GM19455 (cell line): ENCODE measurements at regions not wholly inside any gene's neighbourhood (a gene's known extent, or its start where the extent isn't known, plus 50 kb on each side); places are given as distances from the start of the nearest gene placed in this dataset.

Source experiments
- ATAC-seq: cut with Tn5 transposase; IDR thresholded peaks from one replicate; pipeline ENCODE4 v1.9.1; 2021; ENCODE audit not compliant: unreplicated experiment

DNA sequence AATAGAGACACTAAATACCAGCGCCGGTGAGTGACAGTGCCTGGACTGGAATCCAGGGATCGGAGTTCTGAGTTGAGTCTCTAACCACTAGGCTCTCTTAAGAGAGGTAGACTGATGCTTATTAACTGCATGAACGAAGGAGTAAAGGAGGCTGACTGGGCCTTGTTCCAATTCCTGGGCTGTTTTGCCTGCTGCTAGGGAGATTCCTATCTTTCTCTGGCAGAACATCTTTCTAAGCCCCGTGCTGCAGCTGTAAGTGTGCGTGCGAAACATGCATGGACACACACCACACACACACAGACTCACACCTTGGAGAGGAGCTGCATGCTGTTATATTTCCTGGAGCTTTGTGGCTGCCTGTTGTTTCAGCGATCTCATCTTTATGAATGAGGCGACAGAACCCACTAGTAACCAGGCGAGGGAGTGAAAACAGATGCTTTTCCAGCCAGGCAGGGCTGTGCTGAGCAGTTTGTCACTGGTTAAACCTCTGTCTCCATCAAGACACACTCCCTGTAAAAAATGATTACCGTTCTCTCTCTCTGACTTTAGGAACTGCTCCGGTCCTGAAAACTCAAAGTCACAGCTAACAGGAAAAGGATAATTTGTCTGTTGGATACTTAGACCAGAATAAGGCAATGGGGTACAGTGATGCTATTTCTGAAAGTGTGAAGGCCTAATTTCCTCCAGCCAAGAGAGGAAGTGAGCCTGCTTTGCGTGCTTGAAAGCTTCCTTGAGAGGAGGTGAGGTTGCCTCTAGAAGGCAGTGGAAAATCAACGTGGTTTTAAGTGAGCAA lies 157.4 kb upstream of the ZNF217 start:
- ATAC-seq, result peak; percentile 70

DNA sequence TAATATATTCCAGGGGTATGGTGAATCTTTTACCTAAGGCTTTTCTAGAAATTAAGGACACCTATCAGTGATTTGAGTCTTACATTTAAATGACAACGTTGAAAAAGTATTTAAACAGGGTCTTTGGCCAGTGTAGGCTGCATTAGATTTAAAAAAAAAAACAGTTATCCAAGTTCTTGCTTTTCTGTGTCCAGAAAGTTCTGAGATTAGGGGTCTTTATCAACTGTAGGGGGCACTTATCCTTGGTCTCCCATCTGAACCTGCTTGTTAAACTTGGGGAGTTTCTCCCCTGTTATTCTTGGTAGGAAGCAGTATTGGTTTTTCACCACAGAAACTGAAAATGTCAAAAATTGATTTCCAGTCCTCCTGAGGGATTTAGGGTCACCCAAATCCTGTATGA lies 155.9 kb upstream of the ZNF217 start:
- no peak for ATAC-seq

DNA sequence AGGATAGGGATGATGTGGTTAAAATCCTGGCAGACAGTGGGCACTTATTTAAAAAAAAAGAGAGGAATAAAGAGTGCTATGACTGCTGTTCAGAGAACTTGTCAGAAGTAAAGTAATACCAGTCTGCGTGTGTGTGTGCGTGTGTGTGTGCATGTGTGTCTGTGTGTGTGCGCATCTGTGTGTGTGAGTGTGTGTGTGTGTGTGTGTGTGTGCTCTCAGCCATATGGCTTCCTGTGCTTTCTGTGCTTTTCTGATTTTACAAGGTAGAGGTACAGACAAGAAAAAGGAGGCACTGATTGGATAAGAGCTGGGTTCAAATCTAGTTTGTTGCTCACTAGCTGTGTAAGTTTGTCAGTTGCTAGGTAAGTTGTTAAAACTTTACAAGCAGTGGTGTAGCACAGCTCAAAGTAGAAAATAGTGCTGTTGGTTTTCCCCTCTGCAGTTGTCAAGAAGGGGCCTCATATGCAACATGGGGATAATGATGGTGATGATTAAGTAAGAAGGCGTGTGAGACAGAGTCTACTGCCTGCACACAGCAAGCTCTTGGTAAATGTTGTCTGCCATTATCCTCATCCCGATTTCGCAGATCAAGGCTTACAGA lies 155.3 kb upstream of the ZNF217 start:
- ATAC-seq, result no peak

DNA sequence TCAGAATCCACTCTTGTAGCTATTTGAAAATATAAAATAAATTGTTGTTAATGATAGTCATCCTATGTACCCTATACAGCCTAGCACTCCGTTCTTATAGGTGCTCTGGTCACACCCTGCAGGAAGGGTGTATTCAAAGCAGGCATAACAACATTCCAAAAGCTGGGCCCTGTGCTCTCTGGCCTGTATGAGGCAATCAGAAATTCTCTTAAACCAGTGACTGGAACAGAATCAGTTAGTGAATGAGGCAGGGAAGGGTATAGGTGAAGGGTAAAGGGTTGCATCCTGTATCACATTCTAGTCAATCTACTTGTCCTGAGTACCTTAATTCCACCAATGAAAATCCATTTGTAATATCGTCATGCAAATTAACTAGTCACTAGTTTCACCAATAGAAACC lies 154.5 kb upstream of the ZNF217 start:
- ATAC-seq, result no peak

DNA sequence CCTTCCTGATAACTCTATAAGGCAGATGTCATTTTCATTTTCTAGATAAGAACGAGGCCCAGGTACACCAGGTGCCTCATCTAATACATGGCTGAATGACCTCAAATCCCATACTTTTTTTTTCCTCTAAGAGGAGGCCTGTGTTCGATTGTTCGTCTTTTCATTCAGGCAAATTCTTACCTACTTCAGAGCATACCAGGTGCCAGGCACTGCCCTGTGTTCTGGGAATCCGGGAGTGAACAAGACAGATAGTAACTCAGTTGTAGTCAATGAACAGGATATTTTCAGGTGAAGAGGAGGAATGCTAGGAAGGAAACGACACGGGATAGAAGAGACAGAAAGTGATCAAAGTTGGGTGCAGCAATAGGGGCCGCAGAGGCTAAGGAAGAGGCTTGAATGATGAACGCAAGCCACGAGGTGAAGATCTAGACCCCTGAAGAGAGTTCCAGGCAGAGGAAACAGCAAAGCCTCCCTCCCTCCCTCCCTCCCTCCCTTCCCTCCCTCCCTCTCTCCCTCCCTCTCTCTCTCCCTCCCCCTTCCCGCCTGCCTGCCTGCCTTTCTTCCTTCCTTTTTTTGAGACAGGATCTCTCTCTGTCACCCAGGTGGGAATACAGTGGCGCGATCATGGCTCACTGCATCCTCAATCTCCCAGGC lies 150.1 kb upstream of the ZNF217 start:
- no peak for ATAC-seq

DNA sequence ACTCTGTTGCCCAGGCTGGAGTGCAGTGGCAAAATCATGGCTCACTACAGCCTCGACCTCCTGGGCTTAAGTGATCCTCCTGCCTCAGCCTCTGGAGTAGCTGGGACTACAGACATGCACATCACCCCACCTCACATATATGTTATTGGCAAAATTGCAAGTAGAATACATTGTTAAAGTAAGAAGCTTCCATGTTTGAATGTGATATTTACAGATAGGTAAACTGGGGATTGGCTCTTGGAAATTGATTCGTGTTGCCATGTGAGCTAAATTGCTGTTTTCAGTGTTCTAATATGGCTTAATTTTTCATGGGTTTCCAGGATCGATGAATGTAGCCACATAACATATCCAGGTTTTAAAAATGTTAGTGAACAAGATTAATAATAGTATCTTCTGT lies 149.0 kb upstream of the ZNF217 start:
- ATAC-seq, result no peak

DNA sequence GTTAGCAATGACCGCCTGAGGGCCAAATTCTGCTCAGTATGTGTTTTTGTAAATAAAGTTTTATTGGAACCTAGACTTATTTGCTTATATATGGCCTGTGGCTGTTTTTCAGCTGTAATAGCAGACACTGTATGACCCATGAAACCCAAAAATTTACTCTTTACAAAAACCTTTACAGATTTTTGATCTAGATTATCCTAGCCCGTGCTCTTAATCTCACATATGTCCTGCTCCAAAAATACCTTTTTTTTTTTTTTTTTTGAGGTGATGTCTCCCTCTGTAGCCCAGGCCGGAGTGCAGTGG lies 148.0 kb upstream of the ZNF217 start:
- no peak for ATAC-seq

DNA sequence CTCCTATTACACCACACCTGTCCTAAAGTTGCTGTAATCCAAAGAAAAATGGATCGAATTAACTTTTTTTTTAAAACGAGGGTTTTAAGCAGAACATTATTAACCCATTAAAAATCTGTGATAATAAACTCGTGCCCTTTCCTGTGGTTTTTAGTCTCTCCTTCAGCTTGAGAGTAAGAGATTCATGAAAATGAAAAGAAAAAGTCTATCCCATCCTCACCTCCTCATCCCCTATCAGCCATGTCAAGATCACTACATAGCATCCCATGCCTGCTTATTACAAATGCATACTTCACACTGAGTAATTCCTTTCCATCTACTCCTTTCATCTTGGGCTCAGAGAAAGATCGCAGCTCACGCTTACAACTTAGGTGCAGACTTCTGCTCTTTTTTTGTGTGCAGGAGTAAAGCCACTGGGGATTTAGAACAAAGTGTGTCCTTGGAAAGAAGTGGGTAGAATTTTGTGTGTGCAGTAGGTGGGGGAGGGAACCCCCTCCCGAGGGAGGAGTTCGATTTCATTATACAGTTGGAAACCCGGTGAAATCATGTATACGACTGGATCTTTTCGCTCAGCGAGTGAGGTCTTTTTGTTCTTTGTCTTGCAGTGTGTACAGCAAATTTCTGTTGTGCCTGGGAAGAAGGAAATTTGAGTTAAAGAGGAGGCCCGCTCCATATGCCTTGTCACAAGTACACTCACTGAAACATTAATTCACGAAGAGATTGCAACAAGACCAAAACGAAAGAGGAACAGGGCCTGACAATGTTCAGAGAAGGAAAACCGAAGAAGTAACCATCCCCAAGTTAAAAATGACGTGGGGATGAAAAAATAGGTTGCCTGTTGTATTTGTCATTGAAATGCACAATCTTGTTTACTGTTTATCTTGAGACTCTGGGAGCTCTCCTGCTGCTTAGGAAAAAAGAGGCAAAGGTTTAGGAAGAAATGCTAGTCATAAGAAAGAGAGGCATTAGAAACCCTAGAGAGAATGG lies 146.5 kb upstream of the ZNF217 start:
- no peak for ATAC-seq

DNA sequence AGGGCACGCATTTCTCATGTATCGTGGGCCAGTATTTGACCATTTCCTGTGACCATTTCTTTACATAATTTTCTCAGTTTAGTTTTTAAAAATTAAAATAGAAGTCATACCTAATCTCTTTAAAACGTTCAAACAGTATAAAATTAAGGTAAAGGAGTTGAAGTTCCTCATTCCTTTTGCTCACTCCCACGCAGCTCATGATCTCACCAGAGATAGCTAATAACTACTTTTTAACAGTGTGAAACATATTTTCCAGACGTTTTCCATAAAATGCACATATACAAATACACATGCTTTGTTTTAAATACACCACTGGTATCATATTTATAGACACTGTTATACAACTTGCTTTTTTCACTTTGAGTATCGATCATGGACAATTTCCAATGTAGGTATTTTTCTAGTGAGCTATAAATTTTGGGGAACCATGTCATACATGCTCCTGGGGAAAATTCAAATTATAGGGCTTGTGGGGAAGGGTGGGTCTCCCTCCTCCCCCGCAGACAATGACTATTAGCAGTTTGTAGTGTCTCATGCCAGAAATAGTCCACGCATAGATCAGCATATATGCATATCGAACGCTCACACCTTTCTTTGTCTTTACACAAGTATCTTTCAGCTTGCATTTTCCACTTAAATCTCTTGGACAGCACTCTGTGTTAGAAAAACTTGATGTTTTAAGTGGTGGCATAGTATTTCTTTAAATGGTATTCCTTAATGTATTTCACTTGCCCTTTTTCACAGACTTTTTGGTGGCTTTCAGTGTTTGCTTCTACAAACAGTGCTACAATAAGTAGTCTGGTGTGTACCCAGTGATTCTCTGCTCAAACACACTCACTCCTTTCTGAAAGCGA lies 145.5 kb upstream of the ZNF217 start:
- no peak for ATAC-seq

DNA sequence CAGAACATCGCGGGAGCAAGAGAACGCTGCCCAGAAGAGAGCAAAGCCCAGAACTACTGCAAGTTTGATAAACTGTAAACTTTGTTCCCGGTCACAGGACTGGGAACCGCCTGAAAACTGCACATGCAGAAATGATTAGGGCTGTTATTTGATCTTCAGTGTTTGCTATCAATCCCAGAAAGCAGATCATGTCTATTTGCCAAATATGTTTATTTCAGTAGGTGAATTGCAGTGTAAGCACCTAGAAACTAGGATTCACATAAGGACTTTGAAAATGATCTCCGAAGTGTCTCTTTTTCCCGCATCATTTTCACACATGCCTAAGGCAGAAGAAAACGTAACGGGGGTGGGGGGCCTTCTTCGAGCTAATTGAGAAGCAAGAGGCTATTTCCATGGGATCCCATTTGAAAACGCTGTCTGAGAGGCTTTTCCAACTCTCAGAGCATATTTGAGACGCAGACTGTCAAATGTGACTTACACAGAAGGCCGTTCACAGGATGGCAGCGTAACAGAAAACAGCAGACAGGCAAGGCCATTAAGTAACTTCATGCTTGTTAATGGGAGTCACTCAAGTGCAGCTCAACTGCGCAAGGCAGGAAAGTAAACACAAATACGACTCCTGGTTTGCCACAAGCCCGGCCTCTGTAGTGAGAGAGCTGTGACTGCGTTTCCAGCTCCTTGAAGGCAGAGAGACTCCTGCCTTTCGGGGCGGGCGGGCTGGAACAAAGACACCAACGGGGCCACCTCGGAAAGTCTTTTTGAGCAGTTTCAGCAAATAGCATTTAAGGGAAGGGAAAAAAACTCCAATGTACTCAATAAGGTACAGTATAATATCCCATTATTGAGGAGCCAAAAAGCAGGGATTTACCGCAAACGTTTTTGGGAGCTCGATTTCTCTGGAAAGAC lies 144.7 kb upstream of the ZNF217 start:
- ATAC-seq, result no peak

DNA sequence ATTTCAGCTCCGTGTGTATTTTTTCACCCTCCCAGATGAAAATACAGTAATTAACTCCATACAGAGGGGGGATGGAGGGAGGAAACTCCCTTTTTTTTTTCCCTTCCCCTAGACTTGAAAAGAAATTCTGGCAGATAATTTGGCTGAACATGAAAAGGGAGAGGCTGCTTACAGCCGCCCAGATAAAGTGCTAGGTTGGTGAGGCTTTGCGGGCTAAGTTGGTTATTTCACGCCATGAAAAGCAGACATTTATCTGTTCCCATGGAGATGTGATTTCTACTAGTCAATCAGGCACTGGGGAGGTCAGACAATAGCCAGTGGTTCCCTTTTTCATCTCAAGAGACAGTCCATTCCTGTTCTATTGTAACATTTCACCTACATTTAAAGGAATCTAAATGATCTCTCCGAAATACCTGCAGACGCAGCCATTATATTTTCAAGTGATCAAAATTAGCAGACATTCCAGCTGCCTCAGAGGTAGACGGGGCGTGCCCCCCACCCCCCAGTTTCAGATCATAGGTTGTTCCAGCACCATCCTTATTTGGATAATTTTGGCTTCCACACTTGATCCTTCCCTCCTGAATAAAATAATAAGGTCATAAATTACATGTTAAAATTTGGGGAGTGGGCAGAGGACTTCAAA lies 143.9 kb upstream of the ZNF217 start:
- ATAC-seq, result no peak

DNA sequence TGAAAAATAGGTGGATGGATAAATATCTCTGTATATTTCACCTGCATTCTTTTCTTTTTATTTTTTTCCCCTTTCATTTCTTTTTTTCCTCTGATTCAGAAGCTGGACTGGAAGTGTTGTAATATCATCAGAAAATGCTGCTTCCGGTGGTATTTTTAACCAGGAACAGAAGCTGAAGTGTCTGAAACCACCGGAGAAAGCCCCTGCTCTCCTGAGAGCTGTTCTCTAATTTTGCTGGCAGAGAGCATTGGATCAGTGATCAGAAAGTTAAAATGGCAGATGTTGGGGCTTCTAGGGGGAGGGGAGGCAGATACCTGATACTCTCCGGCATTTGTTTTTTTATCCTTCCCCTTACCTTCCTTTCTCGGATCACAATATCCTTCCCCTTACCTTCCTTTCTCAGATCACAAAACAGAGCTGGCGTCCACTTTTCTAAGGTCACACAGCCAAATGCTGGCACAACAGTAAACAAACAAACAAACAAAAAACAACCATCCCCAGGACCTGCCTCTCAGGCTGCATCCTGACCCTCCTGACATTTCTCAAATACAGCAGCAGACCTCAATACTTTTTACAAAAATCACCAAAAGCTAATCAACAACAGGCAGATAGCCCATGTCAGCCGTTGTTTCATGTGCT lies 143.2 kb upstream of the ZNF217 start:
- no peak for ATAC-seq

DNA sequence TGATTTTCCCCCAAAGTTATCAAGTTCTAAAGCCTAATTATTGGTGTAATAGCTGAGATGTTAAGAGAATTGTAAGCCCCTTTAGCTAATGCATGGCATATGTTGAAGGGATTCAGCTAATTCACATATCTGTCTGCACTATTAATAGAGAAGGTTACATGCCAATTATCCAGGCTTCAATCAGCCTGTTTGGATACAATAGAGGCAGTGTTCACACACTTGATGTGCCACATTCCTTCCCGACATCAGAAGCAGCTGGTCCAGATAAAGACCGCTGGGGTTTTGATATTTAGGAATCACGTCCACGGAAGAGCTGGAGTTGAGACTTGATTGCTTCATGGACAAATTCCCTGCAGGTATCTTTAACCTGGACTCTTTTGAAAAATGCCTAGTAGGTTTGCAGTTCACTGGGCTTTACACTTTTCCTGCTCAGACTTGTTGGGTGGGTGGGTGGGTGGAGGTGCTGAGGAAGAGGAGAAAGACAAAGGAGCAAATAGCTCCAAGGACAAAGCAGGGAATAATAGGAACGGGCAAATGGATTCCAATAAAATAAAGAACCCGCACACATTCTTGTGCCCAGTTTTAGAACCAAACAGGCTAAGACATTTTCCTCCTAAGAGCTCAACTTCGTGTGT lies 142.6 kb upstream of the ZNF217 start:
- no peak for ATAC-seq

DNA sequence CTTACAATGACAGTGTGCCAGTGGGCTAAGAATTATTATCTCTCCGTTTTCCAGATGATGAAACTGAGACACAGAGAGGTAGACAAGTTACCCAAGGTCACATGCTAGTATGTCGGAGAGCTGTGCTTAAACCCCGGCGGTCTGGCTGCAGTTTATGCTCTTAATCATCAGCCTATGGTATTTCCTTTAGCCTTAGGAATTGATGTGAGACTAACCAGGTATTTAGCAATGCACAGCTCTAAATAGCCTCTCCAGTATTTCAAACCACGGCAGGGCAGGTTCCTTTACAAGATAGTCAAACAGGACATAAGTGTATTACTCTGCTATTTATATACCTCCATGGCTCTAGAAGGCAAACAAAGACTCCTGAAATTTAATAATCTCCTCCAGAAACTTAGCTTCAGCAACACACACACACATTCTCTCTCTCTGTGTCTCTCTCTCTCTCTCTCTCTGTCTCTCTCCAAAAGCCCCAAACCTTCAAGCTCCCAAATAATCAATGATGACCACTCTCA lies 142.0 kb upstream of the ZNF217 start:
- no peak for ATAC-seq

DNA sequence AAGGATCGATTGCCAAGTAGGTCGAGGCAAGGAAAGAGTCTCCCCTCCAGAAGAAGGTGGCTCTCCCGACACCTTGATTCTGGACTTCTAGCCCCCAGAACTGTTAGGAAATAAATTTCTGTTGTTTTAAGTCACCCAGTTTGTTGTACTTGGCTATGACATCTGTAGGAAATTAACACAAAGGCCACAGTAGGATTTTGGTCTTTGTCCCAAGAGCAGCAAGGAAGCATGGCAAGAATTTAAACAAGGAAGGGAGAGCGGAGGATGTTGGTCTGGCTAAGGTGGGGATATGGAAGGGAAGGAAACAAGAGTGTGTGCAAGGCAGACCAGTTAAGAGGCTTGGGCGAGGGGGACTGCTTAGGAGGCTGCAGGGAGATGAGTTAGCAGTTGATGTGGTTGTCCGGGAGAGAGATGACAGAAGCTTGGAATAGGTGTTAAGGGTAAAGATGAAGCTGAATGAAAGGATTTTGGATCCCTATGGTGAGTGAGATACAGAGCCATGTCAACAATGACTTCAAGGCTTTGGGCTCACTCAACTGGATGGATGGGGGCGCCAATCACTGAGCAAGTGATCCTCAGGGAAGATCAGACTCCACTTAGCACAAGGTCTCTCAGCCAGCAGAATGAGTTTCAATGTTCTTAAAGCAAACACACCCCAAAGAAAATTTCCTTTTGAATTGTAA lies 140.5 kb upstream of the ZNF217 start:
- no peak for ATAC-seq

DNA sequence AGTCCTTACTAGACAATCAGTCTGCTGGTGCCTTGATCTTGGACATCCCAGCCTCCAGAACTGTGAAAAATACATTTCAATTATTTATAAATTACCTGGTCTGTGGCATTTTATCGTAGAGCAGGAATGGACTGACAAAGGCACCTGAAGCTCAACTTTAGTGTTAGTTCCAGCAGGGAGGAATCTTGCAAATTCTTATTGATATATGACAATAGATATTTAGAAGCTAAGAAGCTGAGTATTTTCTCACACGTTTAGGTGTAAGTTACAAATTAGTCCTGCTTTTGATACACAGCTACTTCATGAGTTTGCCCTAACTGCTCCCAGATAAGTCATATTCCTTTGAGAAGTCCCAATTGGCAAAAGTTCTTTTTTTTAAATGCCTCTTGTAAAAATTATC lies 138.0 kb upstream of the ZNF217 start:
- no peak for ATAC-seq

DNA sequence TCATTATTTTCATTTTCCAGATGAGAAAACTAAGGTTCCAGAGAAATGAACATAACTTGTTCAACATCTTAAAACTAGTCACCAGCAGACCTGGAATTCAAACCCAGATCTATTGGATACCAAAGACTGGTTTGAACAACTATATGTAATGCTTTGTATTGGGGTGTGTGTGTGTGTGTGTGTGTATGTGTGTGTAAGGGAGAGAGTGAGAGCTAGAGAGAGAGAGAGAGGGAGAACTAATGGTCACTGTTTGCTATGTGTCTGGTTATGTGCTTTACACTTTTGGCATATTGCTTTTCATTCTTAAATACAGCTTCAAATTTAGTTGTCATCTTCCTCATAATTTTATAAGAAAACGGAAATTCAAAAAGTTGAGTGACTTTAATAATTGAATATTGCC lies 134.7 kb upstream of the ZNF217 start:
- ATAC-seq, result no peak
